ENCODE measurements at regions not wholly inside any gene's neighbourhood (a gene's known extent, or its start where the extent isn't known, plus 50 kb on each side); places are given as distances from the start of the nearest gene placed in this dataset.
"Not testable (repeated sequence)": the region's sequence is repeated elsewhere in the genome, so short reads cannot be mapped to it uniquely, and the experiment has no call there.

DNA sequence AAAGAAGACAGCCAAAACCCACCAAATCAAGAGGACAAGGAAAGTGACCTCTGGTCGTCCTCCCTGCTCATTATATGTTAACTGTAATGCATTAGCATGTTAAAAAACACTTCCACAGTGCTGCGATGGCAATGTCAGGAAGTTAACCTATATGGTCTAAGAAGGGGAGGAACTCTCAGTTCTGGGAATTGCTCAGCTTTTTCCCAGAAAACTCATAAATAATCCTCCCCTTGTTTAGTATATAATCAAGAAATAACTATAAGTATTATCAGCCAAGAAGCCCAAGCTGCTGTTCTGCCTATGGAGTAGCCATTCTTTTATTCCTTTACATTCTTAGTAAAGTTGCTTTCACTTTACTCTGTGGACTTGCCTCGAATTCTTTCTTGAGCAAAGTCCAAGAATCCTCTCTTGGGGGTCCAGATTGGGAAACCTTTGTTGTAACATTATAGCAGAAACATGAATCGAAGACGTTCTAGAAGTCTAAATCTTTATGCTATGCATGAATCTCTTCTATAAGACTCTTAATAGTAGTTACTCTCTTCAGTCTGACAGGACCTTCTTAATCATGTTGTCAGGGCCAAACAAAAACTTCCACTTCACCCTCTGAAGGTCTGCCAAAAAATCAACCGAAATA lies 110.0 kb upstream of the VANGL1 start:
- no peak for DNase-seq (ENCODE audit: low spot score)

DNA sequence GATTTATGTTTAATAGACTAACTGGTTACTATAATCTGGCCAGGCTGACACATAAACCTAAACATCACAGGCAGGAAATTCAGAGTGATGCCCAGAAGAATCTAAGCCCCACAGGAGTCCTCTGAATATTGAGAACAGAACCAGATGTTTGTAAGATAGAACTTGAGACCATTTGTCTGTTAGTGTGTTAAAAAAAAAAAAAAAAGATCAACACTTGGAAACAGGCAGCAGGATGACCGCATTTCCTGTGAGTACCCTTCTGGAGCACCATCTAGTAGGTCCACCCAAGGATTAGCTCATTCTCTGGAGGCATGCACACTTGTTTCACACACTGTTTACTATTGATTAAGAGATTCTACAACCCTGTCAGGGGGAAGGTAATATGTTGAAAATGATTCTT lies 111.4 kb upstream of the VANGL1 start:
- DNase-seq (ENCODE audit: low spot score), result peak; percentile 65

- DNase-seq (ENCODE audit: low spot score), result peak; percentile 43
Observed at GRCh38 chr1:115529216-115529897, 112.4 kb upstream of the VANGL1 start.

GRCh38 chr1:115528336-115528735 lies 113.4 kb upstream of the VANGL1 start:
- peak; percentile 62 for DNase-seq (ENCODE audit: low spot score)

DNA sequence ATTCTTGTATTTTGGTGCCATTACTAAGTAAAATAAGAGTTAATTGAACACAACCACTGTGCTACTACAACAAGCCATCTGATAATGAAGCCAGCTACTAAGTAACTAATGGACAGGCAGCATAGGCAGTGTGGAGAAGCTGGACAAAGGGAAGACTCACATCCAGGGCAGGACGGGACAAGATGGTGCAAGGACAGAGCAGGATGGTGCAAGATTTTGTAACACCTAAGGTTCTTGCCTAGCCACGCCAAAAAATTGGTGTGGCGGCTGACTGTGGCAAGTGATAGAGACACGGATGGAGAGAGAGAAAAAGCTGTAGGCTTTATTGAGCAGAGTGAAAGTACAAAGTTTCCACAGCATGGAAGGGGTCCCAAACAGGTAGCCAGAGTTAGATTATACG lies 114.0 kb upstream of the VANGL1 start:
- no peak for DNase-seq (ENCODE audit: low spot score)

- DNase-seq (ENCODE audit: low spot score), result no peak
Observed at GRCh38 chr1:115526900-115527299, 114.9 kb upstream of the VANGL1 start.

- peak; percentile 45 for DNase-seq (ENCODE audit: low spot score)
Observed at GRCh38 chr1:115524236-115524635, 117.5 kb upstream of the VANGL1 start.

- DNase-seq (ENCODE audit: low spot score), result no peak
Observed at GRCh38 chr1:115522386-115522785, 119.4 kb upstream of the VANGL1 start.

DNA sequence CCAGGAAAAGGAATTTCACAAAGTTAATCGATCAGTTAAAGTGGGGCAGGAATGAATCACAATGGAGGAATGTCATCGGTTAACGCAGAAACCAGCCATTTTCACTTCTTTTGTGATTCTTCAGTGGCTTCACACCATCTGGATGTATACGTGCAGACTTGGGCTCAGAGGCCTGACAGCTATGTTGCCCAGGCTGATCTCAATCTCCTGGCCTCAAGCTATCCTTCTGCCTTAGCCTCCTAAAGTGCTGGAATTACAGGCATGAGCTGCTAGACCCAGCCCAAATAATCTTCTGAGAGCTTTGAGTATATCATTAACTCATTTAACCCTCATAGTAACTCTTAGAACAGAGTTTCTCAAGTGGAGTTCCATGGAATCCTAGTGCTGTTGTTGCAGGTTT lies 126.5 kb upstream of the VANGL1 start:
- DNase-seq (ENCODE audit: low spot score), result no peak

- not testable (repeated sequence) for DNase-seq (ENCODE audit: low spot score)
Observed at GRCh38 chr1:115510226-115510625, 131.5 kb upstream of the VANGL1 start.

GRCh38 chr1:115507901-115508300 lies 133.9 kb upstream of the VANGL1 start:
- DNase-seq (ENCODE audit: low spot score), result no peak

DNA sequence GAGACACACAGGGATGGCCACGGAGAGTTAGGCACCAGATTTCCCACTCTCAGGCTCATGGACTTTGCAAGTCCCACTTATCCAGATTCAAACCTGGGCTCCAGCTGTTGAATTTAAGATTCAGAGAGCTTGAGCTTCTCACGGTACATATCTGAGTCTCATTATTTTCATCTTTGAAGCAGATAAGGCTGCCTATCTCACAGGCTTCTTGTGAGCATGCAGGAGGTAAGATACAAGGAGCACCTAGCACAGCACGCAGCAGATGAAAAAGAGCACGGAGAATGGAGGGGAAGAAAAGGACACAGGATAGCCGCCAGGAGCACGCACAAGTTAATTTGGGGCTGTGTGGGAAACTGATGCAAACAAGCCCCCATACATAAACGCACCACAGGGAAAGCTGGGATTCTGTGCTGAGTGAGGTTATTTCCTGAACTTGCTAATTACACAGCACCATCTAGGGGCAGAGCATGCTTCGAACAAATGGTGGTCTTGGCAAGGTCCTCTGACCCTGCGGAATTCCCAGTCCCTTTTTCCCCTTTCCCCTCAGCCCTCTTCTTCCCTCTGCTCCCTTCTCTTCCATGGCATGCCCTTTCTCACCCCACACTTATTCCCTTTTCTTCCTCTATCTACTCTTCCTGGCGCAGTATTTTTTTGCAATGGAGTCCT lies 134.7 kb upstream of the VANGL1 start:
- peak; percentile 59 for DNase-seq (ENCODE audit: low spot score)

- DNase-seq (ENCODE audit: low spot score), result peak; percentile 90
Observed at GRCh38 chr1:115506518-115506917, 135.3 kb upstream of the VANGL1 start.

- no peak for DNase-seq (ENCODE audit: low spot score)
Observed at GRCh38 chr1:115505148-115505571, 136.6 kb upstream of the VANGL1 start.

DNA sequence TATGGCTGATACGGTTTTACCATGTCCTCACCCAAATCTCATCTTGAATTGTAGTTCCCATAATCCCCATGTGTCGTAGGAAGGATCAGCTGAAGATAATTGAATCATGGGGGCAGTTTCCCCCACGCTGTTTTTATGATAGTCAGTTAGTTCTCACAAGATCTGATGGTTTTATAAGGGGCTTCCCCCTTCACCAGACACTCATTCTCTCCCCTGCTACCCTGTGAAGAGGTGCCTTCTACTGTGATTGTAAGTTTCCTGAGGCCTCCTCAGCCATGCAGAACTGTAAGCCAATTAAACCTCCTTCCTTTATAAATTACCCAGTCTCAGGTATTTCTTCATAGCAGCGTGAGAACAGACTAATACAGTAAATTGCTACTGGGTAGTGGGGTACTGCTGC lies 139.6 kb upstream of the VANGL1 start:
- not testable (repeated sequence) for DNase-seq (ENCODE audit: low spot score)

GRCh38 chr1:115501476-115501875 lies 140.3 kb upstream of the VANGL1 start:
- DNase-seq (ENCODE audit: low spot score), result peak; percentile 48

GRCh38 chr1:115499253-115499652 lies 142.5 kb upstream of the VANGL1 start:
- DNase-seq (ENCODE audit: low spot score), result no peak

DNA sequence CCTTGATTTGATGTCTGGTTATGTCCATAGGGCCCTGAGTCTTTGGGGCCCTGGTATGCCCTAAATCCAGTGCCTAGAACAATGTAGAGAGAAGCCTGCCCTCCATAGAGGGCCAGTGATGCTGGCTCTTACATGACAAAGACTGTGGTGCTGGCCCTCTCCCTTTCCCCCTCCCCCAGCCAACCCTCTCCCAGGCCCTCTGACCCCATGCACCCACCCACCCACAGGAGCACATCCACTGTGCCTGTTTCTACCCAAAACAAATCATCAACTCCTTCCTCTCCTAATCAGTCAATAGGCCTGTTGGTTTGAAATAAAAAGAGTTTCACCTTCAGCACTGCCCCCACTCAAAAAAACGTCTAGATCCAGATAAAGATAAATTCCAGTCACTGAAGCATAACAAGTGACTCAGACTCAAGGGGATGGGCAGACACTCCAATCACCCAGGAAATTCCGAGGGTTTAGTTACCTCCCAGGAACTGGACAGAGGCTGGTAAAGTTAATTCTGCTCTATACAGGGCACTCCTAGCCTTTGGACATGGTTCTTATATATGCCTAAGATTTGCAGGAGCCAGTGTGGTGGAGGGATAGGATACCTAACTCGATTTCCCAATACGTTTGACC lies 144.8 kb upstream of the VANGL1 start:
- peak; percentile 95 for DNase-seq (ENCODE audit: low spot score)

DNA sequence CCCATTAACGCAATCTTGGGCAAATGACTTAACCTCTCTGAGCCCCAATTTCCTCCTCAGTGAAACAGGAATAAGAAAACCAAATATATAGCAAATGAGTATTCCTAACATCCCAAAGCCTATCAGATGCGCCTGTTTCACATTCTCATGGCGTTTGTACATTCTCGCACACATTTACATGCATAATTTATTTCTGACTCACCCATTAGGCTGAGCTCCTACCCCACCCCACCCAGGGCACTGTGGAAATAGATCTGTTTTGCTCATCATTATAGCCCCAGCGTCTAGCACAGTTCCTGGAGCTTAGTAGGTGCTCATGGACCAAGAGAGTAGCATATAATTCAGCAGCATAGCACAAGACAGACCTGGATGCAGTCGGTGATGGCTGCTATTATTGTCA lies 146.1 kb upstream of the VANGL1 start:
- peak; percentile 80 for DNase-seq (ENCODE audit: low spot score)

- DNase-seq (ENCODE audit: low spot score), result no peak
Observed at GRCh38 chr1:115495111-115495510, 146.7 kb upstream of the VANGL1 start.

DNA sequence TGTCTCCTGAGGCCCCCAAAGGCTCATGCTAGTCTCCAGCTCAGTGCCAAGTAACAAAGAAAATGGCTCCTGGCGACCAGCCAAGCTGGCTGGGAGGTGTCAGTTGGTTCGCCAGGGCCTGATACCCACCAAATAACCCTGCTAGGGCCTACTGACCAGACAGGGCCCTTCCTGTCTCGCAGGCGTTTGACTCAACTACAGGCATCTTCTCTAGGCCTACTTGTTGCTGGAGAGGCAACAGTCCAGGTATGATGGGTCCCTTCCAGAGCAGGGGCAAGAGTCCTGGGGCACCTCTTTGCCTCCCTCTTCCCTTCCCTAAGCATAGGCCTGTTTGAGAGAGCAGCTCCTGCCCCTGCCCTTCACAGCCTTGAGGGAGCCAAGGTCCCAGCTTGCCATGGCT lies 147.9 kb upstream of the VANGL1 start:
- no peak for DNase-seq (ENCODE audit: low spot score)

GRCh38 chr1:115492880-115493279 lies 148.9 kb upstream of the VANGL1 start:
- peak; percentile 70 for DNase-seq (ENCODE audit: low spot score)
